Right ventricle myocardium superior (tissue), 1 donor: ENCODE measurements at regions not wholly inside any gene's neighbourhood (a gene's known extent, or its start where the extent isn't known, plus 50 kb on each side); places are given as distances from the start of the nearest gene placed in this dataset.
A peak's percentile ranks its signal among the peaks of the same experiment; 100 is the strongest.

Experiments
- ATAC-seq: fragments of 200-7000 bp; cut with Tn5 transposase; one replicate; pipeline ENCODE4 v1.9.1; 2020; ENCODE audit warnings: mild to moderate bottlenecking; ENCODE audit not compliant: poor library complexity
- DNase-seq: peaks from one replicate; pipeline ENCODE4 v3.0.0-alpha.2; 2020
- intact Hi-C: fragments of 100-400 bp; cut with DNase I; formaldehyde crosslinking; loops from one replicate; pipeline ENCODE4 v1.11.2; 2022
- donor health status: DM: no; HTN: yes; CAD: no; lungs with severe emphysema.

DNA sequence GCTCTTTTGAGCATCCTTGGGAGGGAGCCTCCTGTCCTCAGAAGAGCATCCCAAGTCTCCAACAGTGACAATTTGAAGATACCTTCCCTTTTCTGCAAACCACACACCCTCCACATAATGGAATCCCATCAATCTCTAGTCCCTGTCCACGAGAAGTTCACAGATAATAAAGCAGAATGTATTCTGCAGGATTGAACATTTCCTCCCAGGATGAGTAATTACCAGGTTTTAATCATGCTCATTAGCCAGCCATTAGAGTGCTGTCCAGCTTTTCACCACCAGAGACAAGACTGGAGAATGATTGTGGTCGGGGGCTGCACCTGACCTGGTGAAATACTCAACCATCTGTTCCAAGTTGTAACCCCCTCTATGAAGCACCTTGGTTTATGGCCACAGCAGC lies 958.6 kb downstream of the KCNMA1 start:
- intact Hi-C loops, result no loop called here
- no peak for ATAC-seq
- DNase-seq, result no peak

DNA sequence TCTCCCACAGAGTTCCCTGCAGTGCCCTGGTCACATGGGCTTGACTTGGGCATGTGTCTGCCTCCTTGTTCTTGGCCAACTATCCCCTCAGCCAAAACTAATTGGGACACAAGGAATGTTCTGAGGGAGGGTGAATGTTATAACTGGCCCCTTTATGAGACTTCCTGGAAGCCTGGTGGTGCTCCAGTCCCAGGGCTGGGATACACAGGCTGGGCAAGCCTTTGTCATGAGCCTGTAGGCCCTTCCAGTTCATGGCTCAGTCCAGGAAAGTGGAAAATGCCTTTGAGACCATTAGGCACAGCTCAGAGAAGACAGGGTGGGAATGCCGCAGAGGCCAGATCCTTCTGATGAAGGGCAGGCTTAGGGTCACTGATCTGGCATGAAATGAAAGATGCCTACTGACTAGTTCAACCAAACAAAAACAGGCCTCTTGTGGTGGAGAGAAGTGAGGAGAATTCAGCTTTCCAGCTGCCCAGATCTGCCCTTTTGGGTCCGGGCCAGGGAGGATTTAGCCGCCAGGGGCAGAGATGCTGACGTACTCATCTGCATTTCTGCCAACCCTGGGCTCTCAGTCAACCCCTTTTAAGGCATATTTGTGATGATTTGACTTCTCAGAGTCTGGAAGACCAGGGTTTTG lies 961.5 kb downstream of the KCNMA1 start:
- intact Hi-C loops, result no loop called here
- ATAC-seq (peak; percentile 94), DNase-seq (peak; percentile 75)

DNA sequence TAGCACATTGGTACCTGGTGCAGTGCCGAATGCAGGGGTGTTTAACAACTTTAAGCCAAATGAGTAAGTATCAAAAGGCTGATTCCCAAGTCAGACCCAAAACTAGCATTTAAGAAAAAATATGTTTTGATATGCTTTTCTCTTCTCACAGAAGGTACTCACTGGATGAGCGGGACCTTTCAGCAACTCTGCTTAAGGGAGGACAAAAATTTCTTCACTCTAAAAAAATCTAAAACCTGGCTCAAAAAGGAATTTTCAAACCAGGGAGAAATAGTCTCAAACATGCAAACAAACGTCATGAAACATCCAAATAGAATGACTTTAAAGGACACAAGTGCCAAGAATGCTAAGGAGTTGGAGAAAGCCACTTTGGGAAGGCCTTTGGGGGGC lies 962.1 kb downstream of the KCNMA1 start:
- ATAC-seq, result no peak
- no peak for DNase-seq
- intact Hi-C loops, result no loop called here

DNA sequence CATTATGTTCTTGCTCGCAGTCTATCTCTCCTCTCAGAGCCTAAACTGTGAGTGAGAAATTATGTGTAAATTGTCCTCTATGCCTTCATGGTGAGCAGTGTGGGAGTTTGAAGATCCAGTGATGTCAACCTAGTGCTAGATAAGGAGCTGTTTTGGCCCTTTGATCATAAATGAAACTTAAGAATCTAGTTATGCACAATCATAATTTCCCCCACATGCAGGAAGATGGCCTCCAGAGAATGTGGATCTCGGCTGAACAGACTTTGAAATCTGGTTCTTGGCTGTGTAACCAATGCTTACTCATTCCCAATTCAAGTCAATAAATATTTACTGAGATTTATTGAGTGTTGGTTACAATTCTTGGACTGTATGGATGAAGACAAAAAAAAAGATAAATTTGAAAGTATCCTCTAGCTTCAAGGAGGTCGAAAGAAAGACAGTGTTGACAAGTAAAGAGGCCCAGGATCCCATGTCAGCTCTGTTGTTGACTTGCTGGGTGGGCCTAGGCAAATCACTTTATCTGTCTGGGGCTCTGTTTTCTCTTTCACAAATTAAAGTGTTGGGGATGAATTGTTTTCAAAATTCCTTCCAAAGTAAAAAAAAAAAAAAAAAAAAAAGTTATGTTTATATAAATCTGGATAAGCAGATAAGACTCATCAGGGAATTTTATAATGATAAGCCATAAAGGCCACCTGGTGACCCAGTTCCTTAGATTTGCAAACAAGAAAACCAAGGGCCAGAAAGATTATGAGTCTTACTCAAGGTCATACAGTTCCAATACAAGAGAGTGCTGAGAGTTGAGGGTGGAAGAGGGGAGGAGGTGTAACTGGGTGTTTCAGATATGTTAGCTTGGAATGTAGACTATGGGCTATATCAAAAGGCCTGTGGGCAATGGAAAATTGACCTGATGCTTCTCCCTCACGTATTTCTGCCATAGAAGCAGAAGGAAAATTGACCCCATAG lies 969.9 kb downstream of the KCNMA1 start:
- intact Hi-C loops, result no loop called here
- DNase-seq (no peak), ATAC-seq (no peak)

DNA sequence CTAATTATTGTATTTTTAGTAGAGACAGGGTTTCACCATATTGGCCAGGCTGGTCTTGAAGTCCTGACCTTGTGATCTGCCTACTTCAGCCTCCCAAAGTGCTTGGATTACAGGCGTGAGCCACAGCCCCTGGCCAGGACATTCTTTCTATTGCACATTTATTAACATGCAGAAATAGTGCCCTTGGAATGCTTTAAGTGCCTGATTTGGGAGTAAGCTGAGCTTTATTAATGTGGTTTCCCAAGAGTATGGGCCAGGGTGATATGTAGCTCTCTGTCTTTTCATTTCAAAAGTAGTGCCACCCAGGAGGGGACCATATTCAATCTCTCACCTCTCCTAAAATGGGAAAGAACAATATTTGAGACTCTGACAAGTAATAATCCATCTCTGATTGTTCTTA lies 970.7 kb downstream of the KCNMA1 start:
- intact Hi-C loops, result no loop called here
- no peak for DNase-seq
- no peak for ATAC-seq

DNA sequence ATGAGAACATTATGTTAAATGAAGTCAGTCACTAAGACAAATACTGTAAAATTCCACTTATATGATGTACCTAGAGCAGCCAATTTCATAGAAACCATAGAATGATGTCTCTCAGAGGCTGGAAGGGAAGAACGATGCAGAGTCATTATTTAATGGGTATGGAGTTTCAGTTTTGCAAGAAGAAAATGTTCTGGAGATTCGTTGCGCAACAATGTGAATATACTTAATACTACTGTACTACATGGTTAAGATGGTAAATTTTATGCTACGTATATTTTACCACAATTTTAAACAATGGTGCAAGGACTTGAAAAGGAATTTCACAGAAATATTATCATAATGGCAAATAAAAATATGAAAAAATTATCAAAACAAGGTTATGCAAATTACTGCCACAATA lies 972.6 kb downstream of the KCNMA1 start:
- ATAC-seq (no peak), DNase-seq (no peak)
- intact Hi-C loops, result no loop called here

DNA sequence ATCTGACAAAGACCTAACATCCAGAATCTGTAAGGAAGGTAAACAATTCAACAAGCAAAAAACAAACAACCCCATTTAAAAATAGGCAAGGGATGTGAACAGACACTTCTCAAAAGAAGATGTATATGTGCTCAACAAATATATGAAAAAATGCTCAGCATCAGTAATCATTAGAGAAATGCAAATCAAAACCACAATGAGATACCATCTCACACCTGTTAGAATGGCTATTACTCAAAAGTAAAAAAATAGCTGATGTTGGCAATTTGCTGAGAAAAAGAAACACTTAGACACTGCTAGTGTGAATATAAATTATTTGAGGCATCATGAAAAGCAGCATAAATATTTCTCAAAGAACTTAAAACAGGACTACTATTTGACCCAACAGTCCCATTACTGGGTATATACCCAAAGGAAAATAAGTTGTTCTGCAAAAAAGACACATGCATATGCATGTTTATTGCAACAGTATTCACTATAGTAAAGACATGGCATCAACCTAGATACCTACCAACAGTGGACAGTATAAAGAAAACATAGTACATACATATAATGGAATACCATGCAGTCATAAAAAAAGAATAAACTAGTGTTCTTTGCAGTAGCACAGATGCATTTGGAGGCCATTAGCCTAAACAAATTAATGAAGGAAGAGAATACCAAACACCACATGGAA lies 980.1 kb downstream of the KCNMA1 start:
- DNase-seq (no peak), ATAC-seq (no peak)
- intact Hi-C loops, result no loop called here

DNA sequence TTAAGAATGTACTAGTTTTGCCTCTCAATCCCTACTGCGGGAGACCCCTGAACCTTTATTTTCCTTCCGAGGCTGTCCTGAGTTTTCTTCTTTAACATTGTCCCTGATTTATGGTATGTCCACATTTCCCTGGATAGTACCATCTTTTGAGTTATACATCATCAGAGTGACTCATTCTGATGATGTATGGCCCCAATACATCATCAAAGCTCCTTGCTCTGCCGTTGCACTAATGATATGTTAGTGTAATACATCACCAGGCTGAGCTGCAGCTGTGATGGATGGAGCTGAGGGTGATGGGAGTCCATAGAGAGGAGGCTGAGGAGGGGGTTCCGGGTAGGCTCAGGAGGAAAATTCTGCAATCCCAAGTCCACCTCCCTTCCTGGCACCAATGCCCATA lies 986.5 kb downstream of the KCNMA1 start:
- intact Hi-C loops, result no loop called here
- ATAC-seq, result no peak
- DNase-seq, result no peak

DNA sequence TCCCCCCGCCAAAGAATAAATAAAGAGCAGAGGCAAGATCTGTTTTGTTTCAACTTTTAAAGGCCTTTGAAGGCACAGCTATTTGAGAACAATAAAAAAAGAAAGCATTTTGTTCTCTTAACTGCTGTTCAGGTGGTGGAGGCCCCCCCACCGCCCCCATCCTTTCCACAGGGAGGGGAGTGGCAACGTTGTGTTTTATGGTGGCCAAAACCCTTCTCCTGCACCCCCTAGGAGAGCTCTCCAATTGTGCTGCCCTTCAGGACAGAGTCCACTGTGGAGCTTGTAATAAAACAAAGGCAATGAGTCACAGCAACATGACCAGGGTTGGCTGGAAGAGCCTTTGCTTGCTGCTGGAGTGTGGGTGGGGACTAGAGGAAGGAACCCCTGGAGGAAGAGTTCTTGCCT lies 987.9 kb downstream of the KCNMA1 start:
- intact Hi-C loops, result no loop called here
- ATAC-seq (peak; percentile 70), DNase-seq (no peak)

DNA sequence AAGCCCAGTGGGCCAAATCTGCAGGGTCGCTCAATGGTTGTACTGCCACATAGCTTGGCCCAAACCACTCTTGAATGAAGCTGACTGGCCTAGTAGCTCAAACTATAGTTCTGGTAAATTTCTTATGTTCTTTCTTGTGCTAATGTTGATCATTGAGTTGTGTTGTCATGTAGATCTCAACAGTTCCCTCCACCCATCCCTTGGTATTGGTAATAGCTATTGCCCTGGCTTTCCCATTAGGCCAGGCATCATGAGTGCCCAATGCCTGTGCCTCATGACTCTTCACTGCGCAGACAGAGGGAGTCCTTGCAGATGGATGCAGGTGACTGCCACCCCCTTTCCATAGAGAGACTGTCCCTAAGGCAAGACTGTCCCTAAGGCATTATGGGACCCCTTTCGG lies 988.4 kb downstream of the KCNMA1 start:
- ATAC-seq (no peak), DNase-seq (no peak)
- intact Hi-C loops, result no loop called here

DNA sequence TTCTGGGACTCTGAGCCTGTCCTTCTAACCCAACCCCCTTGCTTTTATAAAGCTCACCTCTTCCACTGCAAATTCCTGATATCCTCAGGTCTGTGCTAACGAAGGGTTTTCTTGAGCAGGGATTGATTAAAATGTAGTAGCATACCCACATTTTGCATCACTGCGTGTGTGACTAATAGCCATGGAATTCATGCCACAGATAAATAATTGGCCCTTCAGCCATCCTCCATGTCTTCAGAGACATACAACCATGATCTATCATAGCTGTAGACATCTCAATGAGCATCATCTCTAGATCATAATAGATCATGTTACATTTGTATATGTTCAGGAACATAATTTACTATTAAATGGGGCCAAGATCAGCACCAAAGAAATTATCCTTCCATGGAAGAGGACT lies 990.3 kb downstream of the KCNMA1 start:
- DNase-seq, result no peak
- intact Hi-C loops, result no loop called here
- no peak for ATAC-seq

DNA sequence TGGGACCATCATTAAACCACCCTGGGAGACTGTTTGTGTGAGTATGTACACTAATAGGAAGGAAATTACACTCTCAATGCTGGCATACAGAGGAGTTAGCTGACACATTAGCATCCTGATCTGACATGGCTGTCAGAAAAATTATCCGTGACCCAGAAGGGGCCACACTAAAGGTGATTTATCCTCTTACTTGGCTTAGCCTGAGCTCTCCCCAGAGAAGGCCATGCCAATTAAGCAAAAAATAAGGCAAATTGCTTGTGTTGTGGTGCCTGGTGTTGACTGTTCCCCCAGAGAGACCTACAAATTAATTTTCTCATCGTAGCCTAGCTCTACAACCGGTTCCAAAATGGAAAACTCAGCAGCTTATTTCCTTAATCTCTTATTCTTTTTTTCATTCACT lies 992.3 kb downstream of the KCNMA1 start:
- DNase-seq (no peak), ATAC-seq (no peak)
- intact Hi-C loops, result no loop called here

DNA sequence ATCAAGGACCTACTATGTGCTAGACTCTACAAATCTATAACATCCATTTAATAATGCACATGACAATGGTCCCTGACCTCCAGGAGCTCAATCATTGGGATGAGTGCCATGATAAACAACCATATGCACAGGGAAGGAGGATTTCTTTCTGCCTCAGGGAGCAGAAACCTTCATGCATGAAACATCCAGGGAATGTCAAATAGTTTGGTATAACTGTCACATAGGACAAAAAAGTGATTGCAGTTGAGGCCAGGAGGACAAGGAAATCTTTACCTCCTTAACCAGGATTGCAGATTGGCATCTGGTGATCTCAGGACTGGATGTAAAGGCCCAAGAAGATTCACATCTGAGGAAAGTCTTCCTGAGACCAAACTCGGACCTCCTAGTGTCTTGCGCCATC lies 993.1 kb downstream of the KCNMA1 start:
- intact Hi-C loops, result no loop called here
- no peak for DNase-seq
- ATAC-seq, result no peak

DNA sequence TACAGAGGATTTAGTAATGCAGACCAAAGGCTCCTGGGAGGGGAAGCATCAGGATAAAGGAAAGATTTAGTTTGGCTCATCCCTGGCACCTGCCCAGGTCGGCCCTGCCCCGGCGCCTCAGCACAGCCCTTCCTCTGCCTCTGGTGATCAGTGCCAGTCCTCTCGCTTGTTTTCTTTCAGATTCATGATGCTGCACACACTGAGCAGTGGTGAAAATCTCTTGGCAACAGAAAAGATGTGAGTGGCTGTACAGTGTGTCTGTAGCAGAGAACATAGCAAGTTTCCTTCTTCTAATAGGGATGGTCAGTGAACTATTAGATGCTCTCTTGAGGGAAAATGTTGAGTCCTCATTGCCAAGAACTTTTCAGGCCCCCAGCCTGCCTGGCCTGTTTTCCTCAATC lies 994.1 kb downstream of the KCNMA1 start:
- peak; percentile 38 for ATAC-seq
- intact Hi-C loops, result no loop called here

DNA sequence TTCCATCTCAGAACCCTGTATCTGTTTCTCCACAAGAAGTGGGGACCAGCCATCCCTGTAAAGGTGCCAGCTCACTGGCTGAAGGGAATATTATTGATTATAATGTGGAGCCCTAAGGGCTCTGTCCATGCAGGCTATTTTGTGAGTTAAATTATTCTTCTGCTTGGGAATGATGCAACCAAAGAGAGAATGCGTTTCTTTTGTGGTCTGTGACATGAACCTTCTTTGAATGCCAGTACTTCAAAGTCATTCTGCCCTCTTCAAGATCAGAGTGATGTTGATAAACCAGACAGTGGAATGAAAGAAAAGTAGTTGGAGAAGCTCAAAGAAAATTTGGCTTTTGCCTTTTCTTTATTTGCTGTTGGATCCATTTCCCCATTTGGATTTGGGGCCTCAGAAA lies 995.2 kb downstream of the KCNMA1 start:
- DNase-seq (no peak), ATAC-seq (no peak)
- intact Hi-C loops, result no loop called here

More for the DNA sequence above, 994.1 kb downstream of the KCNMA1 start:
- peak; percentile 57 for DNase-seq

DNA sequence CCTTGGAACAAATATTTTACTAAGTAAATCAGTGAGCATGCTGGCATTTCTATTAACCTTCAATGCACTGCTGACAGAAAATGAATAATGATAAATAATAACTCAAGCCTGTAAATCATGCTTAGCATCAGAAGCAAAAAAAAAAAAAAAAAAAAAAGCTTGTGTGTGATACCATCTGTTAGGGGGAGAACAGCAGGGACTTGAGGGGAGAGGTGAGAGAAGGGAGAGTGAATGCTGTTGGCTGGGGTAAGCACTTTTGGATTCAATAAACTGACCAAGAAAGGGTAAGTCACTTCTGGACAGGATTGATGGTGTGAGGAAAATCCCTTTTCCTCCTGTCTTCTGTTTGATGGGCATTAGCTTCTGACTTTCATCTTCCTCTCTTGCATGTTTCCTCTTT lies 996.4 kb downstream of the KCNMA1 start:
- DNase-seq, result no peak
- ATAC-seq, result no peak
- intact Hi-C loops, result no loop called here

DNA sequence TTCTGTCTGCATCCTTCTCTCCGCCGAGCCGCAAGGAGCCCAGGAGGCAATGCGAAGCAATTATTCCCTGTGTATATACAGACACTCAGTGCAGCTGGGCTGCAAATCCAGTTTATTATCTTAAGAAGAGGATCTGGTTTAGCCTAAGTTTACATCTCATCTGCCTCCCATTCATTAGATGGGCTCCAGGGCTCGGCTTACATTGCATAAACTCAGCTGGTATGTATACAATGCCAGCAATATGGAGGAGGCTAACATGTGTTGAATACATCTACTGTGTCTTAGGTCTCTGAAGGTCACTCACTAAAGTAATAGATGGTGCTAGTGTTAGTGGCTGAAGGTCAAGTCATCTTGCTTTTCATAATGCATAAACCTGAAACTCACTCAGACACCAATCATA lies 996.8 kb downstream of the KCNMA1 start:
- DNase-seq (no peak), ATAC-seq (no peak)
- intact Hi-C loops, result no loop called here

DNA sequence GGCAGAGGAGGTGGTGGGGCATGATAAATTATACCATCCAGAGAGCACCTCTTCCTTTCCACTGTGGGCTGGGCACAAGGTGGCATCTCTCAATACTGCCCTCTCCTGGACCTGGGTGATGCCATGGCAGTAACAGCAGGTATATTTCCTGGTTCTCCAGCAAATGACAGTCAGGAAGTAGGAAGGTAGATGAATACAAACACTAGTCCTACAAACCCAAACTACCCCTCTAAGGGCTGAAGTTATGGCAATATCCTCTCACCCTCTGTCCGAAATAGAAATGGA lies 1004.9 kb downstream of the KCNMA1 start:
- intact Hi-C loops, result no loop called here
- no peak for DNase-seq
- peak; percentile 57 for ATAC-seq

DNA sequence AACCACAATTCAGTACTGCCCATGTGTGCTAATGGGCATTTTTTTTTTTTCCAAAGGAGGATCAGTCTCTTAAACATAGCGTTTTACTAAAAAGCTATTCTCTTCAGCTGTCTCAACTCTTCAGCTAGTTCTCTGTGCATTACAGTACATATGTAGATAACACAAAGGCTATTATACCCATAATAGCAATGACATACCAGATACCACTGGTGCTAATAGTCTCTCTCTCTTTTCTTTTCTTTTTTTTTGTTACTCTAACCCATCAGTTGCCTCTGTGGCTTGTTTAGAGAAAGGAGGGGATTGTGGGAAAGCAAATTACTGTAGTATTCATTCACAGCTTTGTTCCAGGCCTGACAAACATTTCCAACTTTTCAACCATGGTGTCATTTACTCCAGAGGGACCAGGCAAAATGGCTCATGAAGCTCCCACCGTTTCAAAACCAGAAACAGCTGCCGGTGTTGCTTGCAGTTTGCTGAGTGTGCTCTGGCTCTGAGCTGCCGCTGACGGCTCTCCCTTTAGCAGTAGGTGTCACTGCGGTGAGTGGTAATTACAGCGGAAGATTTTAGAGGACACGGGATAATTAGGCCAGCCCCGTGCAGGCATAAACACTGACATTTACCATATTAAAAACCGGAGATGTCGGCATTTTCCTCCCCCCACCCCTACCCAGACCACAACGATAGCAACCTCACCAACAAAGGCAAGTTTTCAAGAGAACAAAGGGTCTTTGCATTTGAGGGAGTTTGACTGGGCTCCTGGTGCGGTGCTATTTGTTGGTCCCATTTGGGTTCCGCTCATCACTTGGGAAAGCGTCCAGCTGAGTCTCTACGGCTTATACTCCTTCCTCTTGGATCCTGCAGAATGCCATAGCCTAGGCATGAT lies 1005.5 kb downstream of the KCNMA1 start:
- intact Hi-C loops, result no loop called here
- no peak for DNase-seq
- ATAC-seq, result peak; percentile 86
